Brain microvascular endothelial cell (primary cell): ENCODE measurements at regions not wholly inside any gene's neighbourhood (a gene's known extent, or its start where the extent isn't known, plus 50 kb on each side); places are given as distances from the start of the nearest gene placed in this dataset.
"Not testable (repeated sequence)": the region's sequence is repeated elsewhere in the genome, so short reads cannot be mapped to it uniquely, and the experiment has no call there.

Source experiments
- DNase-seq: peaks from one replicate; pipeline ENCODE4 v3.0.0-alpha.2; 2020
- H3K27ac ChIP-seq: fragments of 250-450 bp; sonication (Bioruptor Pico); 2 replicates; pipeline ENCODE4 v1.5.1; 2020; ENCODE audit warnings: mild to moderate bottlenecking, moderate library complexity
- H3K27me3 ChIP-seq: fragments of 250-450 bp; sonication (Bioruptor Pico); replicated peaks from 2 replicates; pipeline ENCODE4 v1.5.1; 2020; ENCODE audit warnings: mild to moderate bottlenecking
- H3K36me3 ChIP-seq: fragments of 250-450 bp; sonication (Bioruptor Pico); replicated peaks from 2 replicates; pipeline ENCODE4 v1.5.1; 2020; ENCODE audit warnings: mild to moderate bottlenecking
- H3K4me3 ChIP-seq: 2 replicates; pipeline ENCODE4 v1.5.1; 2011; ENCODE audit warnings: low read depth, mild to moderate bottlenecking, control low read depth, low read length, moderate library complexity
- in situ Hi-C: cut with HindIII; loops from 2 replicates; pipeline ENCODE4 v1.10.0; 2017; ENCODE audit warnings: low sequenced_read_pairs, low pct_ligation_motif_present
- TF ChIP-seq, protein P1 (sequence below): IDR thresholded peaks from 2 replicates; pipeline ENCODE4 v1.5.1; 2011; ENCODE audit warnings: low read depth, mild to moderate bottlenecking, moderate library complexity, low read length, control low read depth, inconsistent platforms; ENCODE audit errors: missing control alignments

- no peaks in the 10 kb centered on the region for H3K36me3 ChIP-seq
- no peaks in the 10 kb centered on the region for H3K27me3 ChIP-seq
- TF ChIP-seq, protein P1, sequence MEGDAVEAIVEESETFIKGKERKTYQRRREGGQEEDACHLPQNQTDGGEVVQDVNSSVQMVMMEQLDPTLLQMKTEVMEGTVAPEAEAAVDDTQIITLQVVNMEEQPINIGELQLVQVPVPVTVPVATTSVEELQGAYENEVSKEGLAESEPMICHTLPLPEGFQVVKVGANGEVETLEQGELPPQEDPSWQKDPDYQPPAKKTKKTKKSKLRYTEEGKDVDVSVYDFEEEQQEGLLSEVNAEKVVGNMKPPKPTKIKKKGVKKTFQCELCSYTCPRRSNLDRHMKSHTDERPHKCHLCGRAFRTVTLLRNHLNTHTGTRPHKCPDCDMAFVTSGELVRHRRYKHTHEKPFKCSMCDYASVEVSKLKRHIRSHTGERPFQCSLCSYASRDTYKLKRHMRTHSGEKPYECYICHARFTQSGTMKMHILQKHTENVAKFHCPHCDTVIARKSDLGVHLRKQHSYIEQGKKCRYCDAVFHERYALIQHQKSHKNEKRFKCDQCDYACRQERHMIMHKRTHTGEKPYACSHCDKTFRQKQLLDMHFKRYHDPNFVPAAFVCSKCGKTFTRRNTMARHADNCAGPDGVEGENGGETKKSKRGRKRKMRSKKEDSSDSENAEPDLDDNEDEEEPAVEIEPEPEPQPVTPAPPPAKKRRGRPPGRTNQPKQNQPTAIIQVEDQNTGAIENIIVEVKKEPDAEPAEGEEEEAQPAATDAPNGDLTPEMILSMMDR: no peak
- in situ Hi-C loops: no loop called here
- H3K4me3 ChIP-seq: no peak overlapping the region
- no peak overlapping the region for H3K27ac ChIP-seq
- no peak for DNase-seq
These were observed 793.4 kb downstream of the TENT5A start for GRCh38 chr6:80959034-80959433.

DNA sequence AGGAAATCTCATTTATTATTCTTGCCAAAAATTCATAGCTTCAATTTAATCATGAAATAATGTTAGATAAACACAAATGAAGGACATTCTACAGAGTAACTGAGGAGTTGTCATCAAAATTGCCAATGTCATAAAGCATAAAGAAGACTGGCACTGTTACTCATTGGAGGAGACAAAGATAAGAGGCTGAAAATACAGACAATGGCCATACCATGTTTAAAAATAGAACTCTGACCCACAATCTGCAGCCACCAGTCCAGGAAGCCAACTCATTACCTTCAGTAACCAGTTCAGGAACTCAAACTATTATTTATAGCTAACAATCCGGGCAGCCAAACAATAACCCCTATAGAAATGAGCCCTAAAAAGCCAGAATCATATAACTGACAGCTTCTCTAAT, 795.6 kb downstream of the TENT5A start:
- TF ChIP-seq, protein P1: no peak
- Histone ChIP-seq H3K27me3 (no peaks in the 10 kb centered on the region), H3K27ac (no peak overlapping the region), H3K4me3 (no peak overlapping the region), H3K36me3 (no peaks in the 10 kb centered on the region)
- in situ Hi-C loops: no loop called here
- no peak for DNase-seq

GRCh38 chr6:80952479-80952878, 800.0 kb downstream of the TENT5A start:
- in situ Hi-C loops, DNase-seq, H3K4me3 ChIP-seq, H3K27me3 ChIP-seq, H3K27ac ChIP-seq, H3K36me3 ChIP-seq: not testable (repeated sequence)

DNA sequence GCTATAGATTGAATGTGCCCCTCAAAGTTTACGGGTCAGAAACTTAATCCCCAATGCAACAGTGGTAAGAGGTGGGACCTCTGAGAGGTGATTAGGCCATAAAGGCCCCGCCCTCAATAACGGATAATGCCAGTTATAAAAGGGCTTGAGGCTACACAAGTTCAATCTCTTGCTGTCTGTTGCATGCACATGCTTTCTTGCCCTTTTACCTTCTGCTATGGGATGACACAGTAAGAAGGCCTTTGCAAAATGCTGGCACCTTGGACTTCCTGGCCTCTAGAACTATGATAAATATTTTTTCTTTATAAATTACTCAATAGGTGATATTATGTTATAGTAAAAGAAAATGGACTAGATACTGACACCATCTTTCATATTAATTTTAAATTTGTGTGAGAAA, 806.1 kb downstream of the TENT5A start:
- Histone ChIP-seq H3K27ac (no peak overlapping the region), H3K4me3 (no peak overlapping the region), H3K27me3 (no peaks in the 10 kb centered on the region), H3K36me3 (no peaks in the 10 kb centered on the region)
- in situ Hi-C loops: no loop called here
- TF ChIP-seq, protein P1: no peak
- DNase-seq: no peak

- TF ChIP-seq, protein P1: no peak
- H3K4me3 ChIP-seq: no peak overlapping the region
- no peaks in the 10 kb centered on the region for H3K27me3 ChIP-seq
- H3K27ac ChIP-seq: no peak overlapping the region
- DNase-seq: no peak
- H3K36me3 ChIP-seq: no peaks in the 10 kb centered on the region
- in situ Hi-C loops: no loop called here
These were observed 809.6 kb downstream of the TENT5A start for GRCh38 chr6:80942911-80943310.

GRCh38 chr6:80940976-80941375, 811.5 kb downstream of the TENT5A start:
- Histone ChIP-seq H3K4me3 (no peak overlapping the region), H3K27me3 (no peaks in the 10 kb centered on the region), H3K36me3 (no peaks in the 10 kb centered on the region), H3K27ac (no peak overlapping the region)
- in situ Hi-C loops: no loop called here
- no peak for DNase-seq
- TF ChIP-seq, protein P1: no peak
